ENCODE measurements at regions not wholly inside any gene's neighbourhood (a gene's known extent, or its start where the extent isn't known, plus 50 kb on each side); places are given as distances from the start of the nearest gene placed in this dataset.

DNA sequence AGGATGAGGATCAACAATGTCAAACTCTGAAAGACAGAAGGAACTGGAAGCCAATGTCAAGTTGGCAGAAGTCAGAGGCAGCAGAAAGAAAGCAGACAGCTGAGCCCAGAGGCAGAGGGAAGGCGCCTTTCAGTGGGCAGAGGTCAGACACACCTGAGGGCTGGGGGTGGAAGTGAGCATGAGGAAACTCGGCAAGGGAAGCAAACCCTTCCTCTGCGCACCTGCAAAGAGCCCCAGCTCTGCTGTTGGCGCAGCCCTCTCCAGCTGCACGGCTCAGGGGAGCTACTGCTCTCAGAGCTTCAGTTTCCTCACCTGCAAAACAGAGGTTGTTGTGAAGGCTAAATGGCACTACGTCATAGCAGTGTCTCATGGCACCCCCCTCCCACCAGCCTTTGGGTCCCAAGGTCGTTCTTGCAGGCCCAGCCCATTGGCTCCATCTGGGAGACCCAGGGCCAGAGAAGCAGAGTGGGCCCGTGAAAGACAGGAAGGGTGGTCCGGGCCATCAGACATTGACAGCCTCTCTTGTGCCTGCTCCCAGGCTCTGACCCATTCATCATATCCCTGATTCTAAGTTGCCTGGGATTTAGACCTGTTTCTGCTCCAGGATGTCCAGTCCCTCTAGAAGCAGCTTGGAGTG lies 53.3 kb upstream of the SLC6A11 start:
- TF ChIP-seq POLR2AphosphoS5 (IDR thresholded peaks at IDR 0.05; ENCODE audit: borderline replicate concordance, low read depth, low read length) (no peak), EZH2 (IDR thresholded peaks at IDR 0.05) (no peak)
